IPS DF 19.7 (cell line): ENCODE measurements at regions not wholly inside any gene's neighbourhood (a gene's known extent, or its start where the extent isn't known, plus 50 kb on each side); places are given as distances from the start of the nearest gene placed in this dataset.

ENCODE experiments used
- DNase-seq: peaks from one replicate; pipeline ENCODE4 v3.0.0-alpha.2; 2013; ENCODE audit warnings: low read depth, low spot score

DNA sequence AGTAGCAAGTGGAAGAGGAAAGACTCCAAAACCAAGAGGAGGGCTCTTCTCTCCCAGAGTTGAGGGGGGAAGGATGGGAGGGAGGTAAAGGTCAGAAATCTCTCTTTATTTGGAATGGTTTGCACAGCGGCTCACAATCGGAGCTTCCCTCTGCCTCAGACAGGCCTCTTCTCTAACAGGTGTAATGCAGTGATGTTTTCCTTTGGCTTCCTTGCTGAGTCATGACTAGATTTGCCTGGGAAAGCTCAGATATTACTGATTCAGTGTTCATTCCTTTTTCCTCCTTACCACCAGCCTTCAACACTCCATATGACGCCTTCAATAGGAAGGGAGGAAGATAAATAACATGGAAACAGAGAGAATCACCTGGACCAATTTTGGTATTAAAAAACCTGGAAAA lies 136.6 kb downstream of the RNF152 start:
- DNase-seq: no peak

GRCh38 chr18:61755555-61755954 lies 137.3 kb downstream of the RNF152 start:
- DNase-seq: no peak

DNA sequence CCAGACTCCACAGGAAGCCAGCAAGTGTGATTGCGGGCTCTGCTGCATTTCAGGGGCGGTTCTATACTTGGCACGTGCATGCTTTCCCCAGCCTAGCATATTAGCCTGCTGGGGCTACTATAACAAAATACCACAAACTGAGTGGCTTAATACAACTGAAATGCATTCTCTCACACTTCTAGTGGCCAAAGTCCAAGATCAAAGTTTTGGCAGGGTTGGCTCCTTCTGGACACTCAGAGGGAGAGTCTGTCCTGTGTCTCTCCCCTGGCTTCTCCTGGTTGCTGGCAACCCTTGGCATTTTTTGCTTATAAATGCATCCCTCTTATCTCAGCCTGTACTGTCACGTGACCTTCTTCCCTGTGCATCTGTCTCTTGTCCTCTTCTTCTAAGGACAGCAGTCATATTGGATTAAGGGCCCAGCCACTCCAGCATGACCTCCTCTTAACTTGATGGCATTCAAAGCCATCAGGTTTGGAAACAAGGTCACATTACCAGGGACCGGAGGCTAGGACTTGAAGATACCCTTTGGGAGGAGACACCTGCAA lies 138.7 kb downstream of the RNF152 start:
- DNase-seq: no peak

GRCh38 chr18:61753373-61753772 lies 139.4 kb downstream of the RNF152 start:
- DNase-seq: no peak

DNA sequence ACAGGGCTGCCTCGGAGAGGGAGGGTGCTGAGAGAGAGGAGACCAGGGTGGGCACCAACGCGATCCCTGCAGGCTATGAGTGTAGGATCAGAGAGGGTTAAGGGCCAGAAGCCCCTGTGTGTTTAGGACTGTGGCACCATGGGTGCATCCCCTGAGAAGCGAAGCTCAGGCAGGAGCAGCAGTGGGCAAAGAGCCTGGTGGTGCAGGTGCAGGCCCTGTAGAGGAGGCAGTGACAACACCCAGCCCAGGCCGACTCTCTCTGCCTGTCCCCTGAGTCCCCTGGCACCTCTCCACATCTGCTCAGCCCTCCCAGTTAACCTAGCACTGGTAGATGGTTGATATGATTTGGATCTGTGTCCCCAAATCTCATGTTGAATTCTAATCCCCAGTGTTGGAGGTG lies 139.8 kb downstream of the RNF152 start:
- no peak for DNase-seq

DNA sequence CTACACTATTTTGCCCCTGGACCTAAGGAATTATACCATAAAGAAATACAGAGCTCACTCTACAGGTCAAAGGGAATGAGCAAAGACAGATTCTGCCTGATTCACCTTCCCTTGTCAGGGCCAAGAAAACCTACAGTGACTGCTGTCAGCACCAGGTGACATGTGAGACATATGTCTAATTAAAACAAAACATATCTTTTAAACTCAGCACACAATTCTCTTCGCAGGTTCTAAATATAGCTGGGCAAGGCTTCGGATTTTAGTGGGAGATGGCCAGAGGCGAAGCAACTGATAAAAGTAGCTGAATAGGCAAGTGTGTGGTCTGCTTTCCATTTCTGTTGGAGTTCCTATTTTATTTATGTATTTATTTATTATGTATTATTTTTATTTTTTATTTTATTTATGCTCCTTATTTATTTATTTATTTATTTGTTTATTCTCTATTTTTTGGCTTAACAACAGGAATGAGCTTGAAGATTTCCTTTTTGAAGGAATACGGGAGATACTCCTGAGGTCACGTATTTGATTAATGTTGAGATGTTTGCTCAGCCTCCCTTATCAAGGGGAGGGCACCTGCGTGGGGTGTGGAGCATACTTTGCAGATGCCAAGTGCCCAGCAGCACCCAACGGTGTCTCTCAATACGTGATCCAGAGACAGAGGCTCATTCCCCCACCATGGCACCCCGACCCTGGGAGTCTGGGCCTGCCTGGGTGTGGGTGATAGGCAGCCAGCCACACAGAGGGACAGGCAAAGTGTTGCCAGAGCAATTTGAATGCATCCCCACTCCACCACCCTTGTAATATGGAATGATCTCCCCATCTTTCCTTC lies 141.8 kb downstream of the RNF152 start:
- DNase-seq: no peak

- DNase-seq: no peak
Observed at GRCh38 chr18:61749546-61749945, 143.3 kb downstream of the RNF152 start.

DNA sequence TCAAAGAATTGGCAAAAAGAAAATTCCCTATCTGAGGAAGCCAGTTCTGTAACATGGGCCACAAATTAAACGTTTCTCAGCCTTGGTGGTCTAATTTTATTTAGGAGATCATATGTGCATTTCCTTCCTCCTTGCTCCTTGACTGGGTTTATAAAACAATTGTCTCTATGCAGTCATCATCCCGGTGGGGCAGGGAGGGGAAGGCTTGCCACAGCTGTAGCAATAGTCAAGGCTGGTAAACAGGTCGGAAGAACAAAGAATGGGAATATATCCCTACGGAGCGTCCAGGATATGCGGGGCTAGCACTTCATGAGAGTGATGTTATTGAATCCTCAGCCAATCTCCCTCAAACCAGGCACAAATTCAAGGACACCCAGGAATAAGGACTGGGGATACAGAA lies 143.8 kb downstream of the RNF152 start:
- DNase-seq: no peak

DNA sequence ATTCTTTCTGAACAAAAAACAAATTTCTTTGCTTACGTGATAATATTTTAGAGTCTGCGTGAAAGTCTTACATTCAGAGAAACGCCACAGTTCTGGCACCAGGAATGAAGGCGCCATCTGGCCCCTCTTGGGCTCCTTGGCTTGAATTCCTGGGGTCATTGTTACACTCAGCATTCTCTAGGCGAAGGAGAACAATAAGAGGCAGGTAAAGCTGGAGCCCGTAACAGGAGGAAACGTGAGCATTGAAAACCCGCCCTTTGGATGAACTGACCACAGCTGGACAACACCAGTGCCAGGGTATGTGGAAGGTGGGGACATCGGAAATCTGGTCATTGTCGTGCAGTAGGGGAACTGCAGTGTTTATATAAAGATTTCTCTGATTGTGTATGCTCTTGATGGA lies 144.8 kb downstream of the RNF152 start:
- DNase-seq: no peak

- DNase-seq: no peak
Observed at GRCh38 chr18:61743775-61744531, 148.9 kb downstream of the RNF152 start.

- DNase-seq: no peak
Observed at GRCh38 chr18:61742565-61743429, 150.0 kb downstream of the RNF152 start.

GRCh38 chr18:61741881-61742454 lies 150.8 kb downstream of the RNF152 start:
- DNase-seq: no peak

DNA sequence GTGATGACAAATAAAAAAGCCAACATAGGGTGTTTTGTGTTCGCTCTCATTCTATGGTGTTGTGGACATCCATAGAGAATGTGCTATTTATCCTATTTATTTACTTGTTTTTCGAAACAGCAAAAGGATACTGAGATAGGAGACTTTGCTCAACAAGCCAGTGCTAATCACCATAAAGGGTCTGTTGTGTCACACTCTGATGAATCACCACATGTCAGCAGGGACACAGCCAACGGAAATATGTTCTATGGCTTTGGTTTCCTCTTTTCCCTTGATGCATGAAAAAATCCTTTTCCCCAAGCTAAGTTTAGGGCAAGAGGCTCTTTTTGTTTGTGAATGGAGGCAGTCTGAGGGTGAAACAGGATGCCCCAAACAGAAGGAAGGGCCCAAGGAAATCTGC lies 154.3 kb downstream of the RNF152 start:
- no peak for DNase-seq

DNA sequence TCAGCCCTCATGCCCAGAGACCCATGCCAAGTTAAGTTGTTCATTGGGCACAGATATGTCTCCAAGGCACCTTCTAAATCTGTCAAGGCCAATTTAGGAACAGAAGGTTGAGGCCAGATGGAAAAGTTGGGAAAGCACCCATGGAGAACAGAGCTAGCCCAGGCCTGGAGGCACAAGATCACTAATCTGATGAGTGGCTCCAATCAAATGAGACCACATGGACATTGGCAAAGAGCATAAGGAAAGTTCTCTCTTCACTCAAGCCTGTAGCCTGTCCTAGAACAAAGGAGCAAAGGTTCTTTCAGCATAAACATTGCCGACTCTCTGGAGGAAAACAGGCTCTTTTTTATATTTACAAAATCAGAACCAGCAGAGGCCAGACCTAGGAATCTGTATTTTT lies 154.8 kb downstream of the RNF152 start:
- DNase-seq: no peak

- DNase-seq: no peak
Observed at GRCh38 chr18:61736133-61736532, 156.7 kb downstream of the RNF152 start.

GRCh38 chr18:61735564-61736102 lies 157.2 kb downstream of the RNF152 start:
- no peak for DNase-seq

GRCh38 chr18:61734396-61734795 lies 158.4 kb downstream of the RNF152 start:
- no peak for DNase-seq

- no peak for DNase-seq
Observed at GRCh38 chr18:61732854-61733253, 160.0 kb downstream of the RNF152 start.

GRCh38 chr18:61731693-61732376 lies 161.0 kb downstream of the RNF152 start:
- no peak for DNase-seq

DNA sequence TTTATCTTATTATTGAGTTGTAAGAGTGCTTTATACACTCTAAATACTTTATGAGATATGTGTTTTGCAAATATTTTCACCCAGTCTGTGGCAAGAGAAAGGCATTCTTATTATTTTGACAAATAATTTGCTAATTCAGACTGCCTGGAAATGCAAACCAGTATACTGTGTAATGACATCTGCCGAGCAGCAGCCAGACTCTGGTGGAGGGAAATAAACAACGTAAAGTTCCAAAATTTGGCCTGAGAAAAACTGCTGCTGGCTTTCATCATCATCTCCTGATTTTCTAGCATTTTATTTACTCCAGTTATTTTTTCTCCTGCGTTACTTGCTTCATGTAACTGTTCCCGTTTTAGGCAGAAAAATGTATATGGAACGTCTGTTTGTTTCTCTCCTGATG lies 161.6 kb downstream of the RNF152 start:
- no peak for DNase-seq

DNA sequence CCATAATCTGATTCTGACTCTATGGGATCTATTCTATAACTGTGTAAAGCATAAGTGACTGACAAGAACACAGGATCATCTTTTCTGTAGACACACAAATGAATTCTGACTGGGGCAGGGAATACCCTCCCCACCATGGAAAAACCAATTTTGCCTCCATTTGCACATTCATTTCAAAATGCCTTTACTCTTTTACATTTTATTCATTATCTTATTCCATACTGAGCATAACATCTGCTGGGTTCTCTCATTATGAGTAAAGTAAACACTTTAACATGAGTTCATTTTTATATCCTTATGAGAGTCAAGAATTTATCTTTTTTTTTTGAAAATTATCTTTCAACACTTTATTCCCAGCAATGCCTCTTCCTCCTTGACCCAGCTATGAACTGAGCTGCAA lies 163.5 kb downstream of the RNF152 start:
- DNase-seq: no peak
